TTC549 (cell line): ENCODE measurements at regions not wholly inside any gene's neighbourhood (a gene's known extent, or its start where the extent isn't known, plus 50 kb on each side); places are given as distances from the start of the nearest gene placed in this dataset.
A peak's percentile ranks its signal among the peaks of the same experiment; 100 is the strongest.

Experiments
- FAIRE-seq: peaks from 2 replicates; lab custom pipeline; 2012; peaks lifted over from hg19 to GRCh38; lab: Jason Lieb, UNC

GRCh38 chr2:196279541-196279940, 108.2 kb upstream of the STK17B start:
- no peak for FAIRE-seq

- no peak for FAIRE-seq
Observed at GRCh38 chr2:196284144-196284844, 112.9 kb upstream of the STK17B start.

GRCh38 chr2:196284866-196285557, 113.6 kb upstream of the STK17B start:
- FAIRE-seq, result no peak

GRCh38 chr2:196286821-196287220, 115.4 kb upstream of the STK17B start:
- no peak for FAIRE-seq

GRCh38 chr2:196287523-196287922, 116.1 kb upstream of the STK17B start:
- no peak for FAIRE-seq

- FAIRE-seq, result no peak
Observed at GRCh38 chr2:196288006-196288538, 116.7 kb upstream of the STK17B start.

- FAIRE-seq, result no peak
Observed at GRCh38 chr2:196289000-196289399, 117.6 kb upstream of the STK17B start.

GRCh38 chr2:196290136-196290535, 118.8 kb upstream of the STK17B start:
- FAIRE-seq, result no peak

- no peak for FAIRE-seq
Observed at GRCh38 chr2:196290569-196290968, 119.2 kb upstream of the STK17B start.

- no peak for FAIRE-seq
Observed at GRCh38 chr2:196291426-196291825, 120.0 kb upstream of the STK17B start.

- FAIRE-seq, result no peak
Observed at GRCh38 chr2:196291873-196292800, 120.8 kb upstream of the STK17B start.

- no peak for FAIRE-seq
Observed at GRCh38 chr2:196293751-196294515, 122.6 kb upstream of the STK17B start.

- FAIRE-seq, result no peak
Observed at GRCh38 chr2:196294516-196294909, 123.1 kb upstream of the STK17B start.

- no peak for FAIRE-seq
Observed at GRCh38 chr2:196295005-196295404, 123.6 kb upstream of the STK17B start.

GRCh38 chr2:196298106-196298723, 126.8 kb upstream of the STK17B start:
- FAIRE-seq, result peak; percentile 93

GRCh38 chr2:196307775-196308305, 136.5 kb upstream of the STK17B start:
- FAIRE-seq, result no peak

- no peak for FAIRE-seq
Observed at GRCh38 chr2:196309691-196310090, 138.3 kb upstream of the STK17B start.

GRCh38 chr2:196314157-196314556, 142.8 kb upstream of the STK17B start:
- no peak for FAIRE-seq

GRCh38 chr2:196314780-196315179, 143.4 kb upstream of the STK17B start:
- FAIRE-seq, result no peak

GRCh38 chr2:196315388-196316049, 144.1 kb upstream of the STK17B start:
- no peak for FAIRE-seq

GRCh38 chr2:196316050-196316430, 144.7 kb upstream of the STK17B start:
- no peak for FAIRE-seq
